Esophagus mucosa (tissue), 1 donor: ENCODE measurements at regions not wholly inside any gene's neighbourhood (a gene's known extent, or its start where the extent isn't known, plus 50 kb on each side); places are given as distances from the start of the nearest gene placed in this dataset.
"Not testable (repeated sequence)": the region's sequence is repeated elsewhere in the genome, so short reads cannot be mapped to it uniquely, and the experiment has no call there.

Source experiments
- ATAC-seq: fragments of 200-7000 bp; cut with Tn5 transposase; one replicate; pipeline ENCODE4 v1.9.1; 2020
- donor health status: DM: yes; HTN: yes; CAD: no.

- no peak for ATAC-seq
Observed at GRCh38 chr5:98514215-98514614, 259.2 kb upstream of the RGMB start.

DNA sequence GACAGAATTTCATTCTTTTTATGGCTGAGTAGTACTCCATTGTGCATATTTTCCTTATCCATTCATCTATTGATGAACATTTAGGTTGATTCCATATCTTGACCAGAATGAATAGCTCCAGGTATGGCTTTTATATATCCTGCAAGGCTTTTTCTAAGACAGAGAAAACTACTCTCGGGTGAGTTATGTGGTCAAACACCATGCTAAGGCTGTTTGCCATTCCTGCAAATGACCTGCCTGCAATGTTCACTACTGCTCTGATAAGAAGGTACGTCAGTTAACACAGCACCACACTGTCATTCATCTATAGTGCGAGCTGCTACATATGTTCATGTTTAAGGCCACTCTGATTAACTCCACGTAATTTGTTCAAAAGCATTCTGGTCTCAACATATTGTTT lies 256.8 kb upstream of the RGMB start:
- no peak for ATAC-seq

GRCh38 chr5:98517560-98518366 lies 255.7 kb upstream of the RGMB start:
- no peak for ATAC-seq

- ATAC-seq = no peak
Observed at GRCh38 chr5:98518754-98519153, 254.7 kb upstream of the RGMB start.

DNA sequence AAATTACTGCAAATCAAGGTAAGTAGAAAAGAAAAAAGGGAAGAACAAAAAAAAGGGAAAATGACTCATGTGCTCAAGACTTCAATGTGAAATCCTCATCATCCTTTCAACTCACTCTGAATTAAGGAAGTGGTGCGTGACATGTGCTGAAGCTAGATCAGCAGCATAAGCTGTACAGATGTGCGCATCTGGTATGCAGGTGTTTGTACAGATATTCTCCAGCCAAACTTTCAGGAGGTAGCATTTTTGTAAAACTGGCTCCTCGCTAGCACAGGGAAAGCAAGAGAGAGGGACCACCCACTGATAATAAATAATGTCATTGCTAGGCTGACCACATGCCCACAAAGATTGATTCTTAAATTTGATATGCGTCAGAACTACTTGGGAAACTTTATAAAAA lies 253.9 kb upstream of the RGMB start:
- no peak for ATAC-seq

- ATAC-seq = no peak
Observed at GRCh38 chr5:98521821-98522220, 251.6 kb upstream of the RGMB start.

DNA sequence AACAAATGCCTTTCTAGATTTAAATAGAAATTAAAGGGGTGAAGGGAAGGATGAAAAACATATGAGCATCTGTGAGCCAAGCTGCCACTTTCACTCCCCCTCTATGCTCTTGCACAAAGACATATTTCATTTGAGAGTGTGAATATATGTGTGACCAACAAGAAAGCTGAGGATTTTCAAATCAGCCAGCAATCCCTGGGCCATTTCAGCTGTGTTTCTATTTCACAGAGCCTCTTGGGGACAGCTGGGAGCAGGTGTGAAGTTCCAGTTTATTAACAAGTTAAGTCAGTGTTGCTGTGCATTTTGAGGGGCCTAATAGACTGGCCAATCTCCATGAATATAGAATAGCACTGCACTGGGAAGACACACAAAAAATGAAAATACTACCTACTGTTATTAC lies 248.7 kb upstream of the RGMB start:
- no peak for ATAC-seq

DNA sequence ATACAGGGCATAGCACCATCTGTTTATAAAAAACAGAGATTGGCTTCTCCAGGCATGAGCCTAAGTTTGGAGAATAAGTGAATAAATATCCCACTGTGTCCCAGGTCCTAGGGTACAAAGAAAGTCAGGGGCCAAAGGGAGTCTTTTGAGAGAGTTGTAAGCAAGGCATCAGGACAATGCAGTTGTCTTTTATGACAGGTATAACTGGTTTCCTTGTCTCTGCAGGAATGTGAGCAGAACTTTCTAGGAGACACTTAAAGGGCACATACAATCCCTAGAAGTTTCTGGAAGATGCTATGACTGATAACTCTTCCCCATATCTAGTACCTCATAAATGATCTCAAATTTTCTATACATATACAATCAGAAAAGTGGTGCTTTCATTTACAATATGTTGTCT lies 245.6 kb upstream of the RGMB start:
- ATAC-seq = no peak

DNA sequence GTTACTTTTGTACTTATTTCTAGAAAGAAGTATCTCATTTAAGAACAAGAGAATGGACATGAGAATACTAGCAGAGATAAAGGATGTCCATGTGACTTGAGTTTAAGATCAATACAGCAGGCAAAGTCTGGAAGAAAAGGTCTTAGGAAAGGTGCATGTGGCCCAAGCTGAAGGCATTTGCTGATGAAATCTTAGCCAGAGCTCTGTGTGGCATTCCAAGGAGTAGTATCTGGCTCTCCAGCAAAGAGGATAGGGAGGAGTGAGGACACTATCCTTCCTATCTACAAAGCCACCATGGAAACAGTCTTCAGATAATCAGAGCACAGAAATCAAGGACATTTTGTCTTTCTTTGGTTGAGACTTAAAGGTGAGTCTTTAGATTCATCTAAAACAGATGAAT lies 244.1 kb upstream of the RGMB start:
- ATAC-seq = no peak

- no peak for ATAC-seq
Observed at GRCh38 chr5:98530224-98530623, 243.2 kb upstream of the RGMB start.

GRCh38 chr5:98535901-98536300 lies 237.6 kb upstream of the RGMB start:
- ATAC-seq = no peak

GRCh38 chr5:98540056-98540455 lies 233.4 kb upstream of the RGMB start:
- no peak for ATAC-seq

DNA sequence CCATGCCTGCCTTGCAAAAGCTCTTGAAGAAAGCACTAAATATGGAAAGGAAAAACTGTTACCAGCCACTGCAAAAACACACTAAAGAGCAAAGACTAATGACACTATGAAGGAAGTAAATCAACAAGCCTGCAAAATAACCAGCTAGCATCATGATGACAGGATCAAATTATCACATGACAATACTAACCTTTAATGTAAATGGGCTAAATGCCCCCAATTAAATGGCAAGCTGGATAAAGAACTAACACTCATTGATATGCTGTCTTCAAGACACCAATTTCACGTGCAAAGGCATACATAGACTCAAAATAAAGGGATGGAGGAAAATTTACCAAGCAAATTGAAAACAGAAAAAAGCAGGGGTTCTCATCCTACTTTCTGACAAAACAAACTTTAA lies 231.8 kb upstream of the RGMB start:
- ATAC-seq = no peak

- no peak for ATAC-seq
Observed at GRCh38 chr5:98543490-98543889, 230.0 kb upstream of the RGMB start.

- ATAC-seq = not testable (repeated sequence)
Observed at GRCh38 chr5:98546924-98547323, 226.5 kb upstream of the RGMB start.

GRCh38 chr5:98556712-98557111 lies 216.8 kb upstream of the RGMB start:
- ATAC-seq = no peak

DNA sequence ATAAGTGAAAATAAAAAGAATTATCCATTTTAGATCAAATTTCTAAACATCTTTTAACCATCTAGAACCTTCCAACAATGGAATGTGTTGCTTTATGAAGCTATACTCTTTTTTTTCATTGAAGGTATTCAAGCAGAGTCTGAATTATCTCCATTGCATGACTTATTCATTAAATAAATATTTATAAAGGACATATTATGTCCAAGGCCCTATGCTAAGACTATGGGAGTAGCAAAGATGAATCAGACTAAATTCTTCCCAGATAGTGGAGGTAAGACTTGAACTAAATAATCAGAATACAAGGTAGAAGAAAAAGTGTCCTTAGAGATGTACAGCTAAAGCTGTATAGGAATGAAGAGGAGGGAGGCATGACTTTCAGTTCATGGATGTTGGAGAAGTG lies 215.5 kb upstream of the RGMB start:
- ATAC-seq = no peak

- no peak for ATAC-seq
Observed at GRCh38 chr5:98563885-98564653, 209.4 kb upstream of the RGMB start.

DNA sequence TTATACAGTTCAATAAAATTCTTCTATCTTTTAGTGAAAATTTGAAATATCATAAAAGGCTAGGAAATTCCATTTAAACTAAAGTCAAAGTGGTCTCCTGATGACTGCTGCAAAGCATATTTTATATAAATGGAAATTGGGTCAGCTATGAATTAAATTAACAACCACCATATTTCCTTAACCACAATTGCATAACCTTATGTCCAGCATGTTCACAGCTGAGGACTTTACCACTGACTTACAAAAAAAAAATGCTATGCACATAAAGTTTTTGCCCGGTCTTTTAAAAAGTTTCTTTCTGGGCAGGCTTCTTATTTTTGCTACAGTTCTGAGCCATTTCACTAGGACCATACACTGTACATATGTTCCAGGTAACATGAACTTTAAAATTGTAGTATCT lies 208.6 kb upstream of the RGMB start:
- no peak for ATAC-seq

DNA sequence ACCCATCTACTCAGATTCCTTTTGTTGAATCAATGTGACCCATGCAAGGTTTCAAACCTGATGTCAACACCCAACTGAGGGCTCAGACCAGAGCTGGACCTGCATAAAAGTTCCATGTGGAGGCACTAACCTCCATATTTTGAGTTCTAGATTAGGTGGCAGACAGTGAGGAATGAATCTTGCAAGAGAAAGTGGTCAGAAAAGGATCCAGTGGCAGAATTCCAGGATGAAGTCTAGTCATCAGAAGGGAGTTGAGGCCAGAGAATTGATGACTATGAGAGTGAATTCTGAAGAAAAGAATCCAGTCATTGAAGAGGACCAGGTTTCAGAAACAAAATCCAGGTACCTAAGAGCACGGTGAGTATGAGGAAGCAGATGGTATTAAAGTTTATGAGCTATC lies 205.1 kb upstream of the RGMB start:
- ATAC-seq = no peak

GRCh38 chr5:98569288-98569687 lies 204.2 kb upstream of the RGMB start:
- peak; percentile 62 for ATAC-seq

DNA sequence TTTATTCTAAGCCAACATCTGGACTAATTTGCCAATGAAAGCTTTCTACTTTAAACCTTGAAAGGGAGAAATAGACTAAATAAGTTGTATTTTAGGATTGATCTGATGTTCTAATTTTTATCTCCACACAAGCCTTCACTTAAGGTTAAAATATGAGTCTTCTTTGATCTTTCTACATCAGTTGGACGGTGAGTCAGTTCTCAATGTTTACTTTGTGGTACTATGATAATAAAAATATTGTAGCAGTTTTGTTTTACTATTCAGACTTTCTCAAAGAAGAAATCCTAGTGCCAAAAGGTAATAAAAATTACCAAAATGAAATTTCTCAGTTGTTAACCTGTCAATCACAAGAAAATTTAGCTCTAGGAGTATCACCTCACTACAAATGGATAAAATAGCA lies 203.5 kb upstream of the RGMB start:
- ATAC-seq = no peak

DNA sequence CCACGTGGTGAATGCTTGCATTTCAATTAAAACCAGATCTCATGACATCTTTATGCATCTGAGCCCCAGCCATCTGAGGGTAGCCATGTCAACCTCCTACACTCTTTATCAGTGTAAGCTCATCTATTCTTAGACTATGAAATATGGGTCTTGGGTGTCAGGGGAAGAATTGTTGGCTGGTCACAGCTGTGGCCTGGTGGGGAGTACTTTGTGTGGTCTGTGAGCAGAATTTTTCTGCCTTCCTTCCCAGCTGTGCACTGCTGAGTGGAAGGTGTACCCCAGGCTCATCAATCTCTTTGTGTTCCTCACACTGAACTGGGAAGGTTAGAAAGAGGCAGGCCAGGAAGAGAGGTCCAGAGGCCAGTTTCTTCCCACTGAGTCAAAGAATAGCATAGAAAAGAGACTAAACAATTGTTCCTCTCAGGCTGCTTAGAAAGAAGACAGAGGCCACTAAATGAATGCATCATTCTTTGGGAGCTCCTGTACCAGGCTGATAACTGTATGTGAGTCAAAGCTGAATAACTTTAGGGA lies 202.7 kb upstream of the RGMB start:
- no peak for ATAC-seq

DNA sequence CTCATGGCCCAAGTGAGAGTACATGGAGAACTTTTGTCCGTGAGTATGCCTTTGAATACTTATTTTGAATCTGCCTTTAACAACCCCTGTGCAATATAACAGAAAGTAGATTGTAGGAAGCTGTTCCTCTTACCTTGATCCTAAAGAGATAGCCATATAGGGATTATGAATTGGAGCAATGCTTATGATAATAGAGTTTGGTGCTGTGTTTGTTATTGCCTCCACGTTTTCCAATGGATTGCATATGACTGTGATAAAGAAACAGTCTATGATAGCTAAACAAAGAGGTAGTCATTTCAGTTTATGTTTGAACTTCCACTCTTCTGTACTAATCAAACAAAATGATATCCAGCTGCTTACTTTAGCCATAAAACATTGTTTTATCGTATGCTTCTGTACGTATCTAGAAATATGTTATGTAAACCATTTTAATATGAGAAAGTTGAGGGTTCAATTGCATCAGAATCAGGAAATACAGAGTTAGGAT lies 199.6 kb upstream of the RGMB start:
- ATAC-seq = no peak
